SIG-M5 treated with dmso at 0.1 percent for 504 hours (cell line): ENCODE measurements at regions not wholly inside any gene's neighbourhood (a gene's known extent, or its start where the extent isn't known, plus 50 kb on each side); places are given as distances from the start of the nearest gene placed in this dataset.
"Not testable (repeated sequence)": the region's sequence is repeated elsewhere in the genome, so short reads cannot be mapped to it uniquely, and the experiment has no call there.

ENCODE experiments used
- DNase-seq: peaks from one replicate; lab custom pipeline; 2025; ENCODE audit not compliant: unreplicated experiment; lab: John Stamatoyannopoulos, UW

DNA sequence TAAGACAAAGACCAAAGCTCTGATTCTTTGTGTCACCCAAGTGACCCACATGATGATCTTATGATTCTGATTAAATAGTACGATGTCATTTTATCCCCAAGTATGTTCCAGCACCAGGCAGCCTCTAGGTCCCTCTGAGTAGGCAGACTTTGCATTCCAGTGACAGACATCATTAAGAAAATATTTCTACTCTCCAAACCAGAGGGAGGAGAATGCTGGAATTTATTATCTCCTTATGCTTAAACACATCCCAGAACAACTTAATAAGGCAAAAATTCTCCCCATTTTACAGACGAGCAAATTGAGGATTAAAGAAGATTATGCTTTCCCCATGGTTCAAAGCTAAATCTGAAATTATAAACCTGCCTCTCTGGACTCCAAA, 192.8 kb upstream of the CDH11 start:
- no peak for DNase-seq

DNA sequence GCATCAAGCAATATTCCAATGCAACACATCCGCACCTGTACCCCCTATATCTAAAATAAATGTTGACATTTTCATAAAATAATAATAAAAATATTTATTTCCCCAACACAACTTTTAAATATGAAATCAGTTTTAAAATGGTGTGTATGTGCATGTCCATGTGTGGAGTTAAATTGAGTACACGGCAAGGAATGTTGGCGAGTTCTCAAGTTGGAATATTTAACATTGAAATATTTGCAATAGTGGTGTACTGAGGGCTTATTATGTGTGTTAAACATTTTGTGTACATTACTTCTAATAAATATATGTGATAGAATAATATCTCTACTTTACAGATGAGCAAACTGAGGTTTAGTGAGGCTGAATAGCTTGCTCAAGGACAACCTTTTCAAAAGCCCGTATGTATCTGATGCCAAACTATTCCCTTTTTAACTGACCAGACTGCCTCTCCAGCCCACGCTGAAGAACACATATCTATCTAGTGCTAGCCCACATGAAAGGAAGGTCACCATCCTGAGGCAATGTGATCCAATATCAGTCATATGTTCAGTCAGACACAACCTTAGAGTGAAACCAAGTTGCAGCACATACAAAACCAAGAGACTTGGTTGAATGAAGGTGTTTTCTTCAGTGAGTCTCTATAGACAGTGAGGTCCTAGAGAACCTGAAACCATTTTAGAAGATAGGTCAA, 192.2 kb upstream of the CDH11 start:
- no peak for DNase-seq

DNA sequence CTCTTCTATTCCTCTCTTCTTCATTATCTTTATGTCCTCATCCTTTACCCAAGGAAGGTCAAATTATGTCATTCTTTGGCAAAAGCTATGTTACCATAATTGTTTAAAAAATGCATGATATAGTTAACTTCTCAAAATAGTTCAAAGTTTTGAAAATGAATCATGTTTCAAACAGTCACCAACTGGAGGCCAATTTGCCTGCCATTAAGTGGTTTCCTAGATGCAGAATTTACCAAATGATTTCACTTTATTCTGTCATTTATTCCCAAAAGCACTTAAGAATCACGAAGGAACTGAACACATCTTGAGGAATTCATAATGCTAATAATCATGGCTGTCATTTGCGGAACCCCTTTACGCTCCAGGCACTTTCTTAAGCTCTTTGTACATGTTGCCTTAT, 190.9 kb upstream of the CDH11 start:
- no peak for DNase-seq

DNA sequence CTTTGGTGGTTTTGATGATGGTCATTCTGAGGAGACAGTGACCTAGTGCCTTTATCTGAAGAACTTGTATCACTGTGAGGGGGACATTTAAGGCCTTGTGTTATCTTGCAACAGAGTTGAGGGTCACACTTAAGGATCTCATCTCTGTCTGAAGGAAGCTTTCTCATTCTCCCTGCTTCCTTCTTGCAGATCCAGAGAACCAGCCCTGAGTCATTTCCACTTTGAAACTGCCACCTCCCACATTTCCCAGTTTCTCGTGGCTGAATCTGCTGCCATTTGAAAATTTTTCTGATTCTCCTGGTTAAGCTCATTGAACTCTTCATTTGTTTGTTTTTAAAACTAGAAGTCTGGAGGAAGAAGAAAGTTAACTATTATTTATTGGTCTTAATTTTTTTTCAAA, 190.2 kb upstream of the CDH11 start:
- no peak for DNase-seq

DNA sequence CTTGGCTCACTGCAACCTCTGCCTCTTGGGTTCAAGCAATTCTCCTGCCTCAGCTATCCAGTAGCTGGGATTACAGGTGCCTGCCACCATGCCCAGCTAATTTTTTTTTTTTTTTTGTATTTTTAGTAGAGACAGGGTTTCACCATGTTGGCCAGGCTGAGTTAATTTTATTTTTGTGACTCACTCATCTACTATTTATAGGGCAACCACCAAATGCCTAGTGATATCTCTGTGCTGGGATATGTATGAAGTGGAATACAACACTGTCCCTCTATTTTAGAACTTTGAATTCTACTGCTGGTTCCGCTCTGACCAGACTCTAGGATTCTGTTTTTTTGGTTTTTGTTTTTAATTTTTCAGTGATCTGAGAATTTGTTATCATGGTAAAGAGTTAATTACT, 188.6 kb upstream of the CDH11 start:
- DNase-seq = not testable (repeated sequence)

DNA sequence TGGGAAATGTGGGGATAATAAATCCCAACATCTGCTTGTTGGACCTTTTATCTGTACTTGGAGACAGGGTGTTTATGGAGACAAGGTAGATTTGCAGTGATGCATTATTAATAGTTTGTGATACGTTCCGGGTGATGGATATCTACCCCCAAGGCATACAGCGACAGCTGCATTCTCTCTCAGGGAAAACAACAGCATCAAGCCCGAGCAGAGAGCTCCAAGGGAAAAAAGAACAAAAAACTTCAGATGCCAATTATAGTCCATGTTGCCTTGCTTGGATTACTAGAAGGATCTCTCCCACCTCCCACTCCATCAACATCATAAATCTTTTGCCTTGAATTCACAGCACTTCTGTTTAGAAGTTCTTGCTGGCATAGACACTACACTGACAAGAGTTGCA, 187.5 kb upstream of the CDH11 start:
- no peak for DNase-seq

DNA sequence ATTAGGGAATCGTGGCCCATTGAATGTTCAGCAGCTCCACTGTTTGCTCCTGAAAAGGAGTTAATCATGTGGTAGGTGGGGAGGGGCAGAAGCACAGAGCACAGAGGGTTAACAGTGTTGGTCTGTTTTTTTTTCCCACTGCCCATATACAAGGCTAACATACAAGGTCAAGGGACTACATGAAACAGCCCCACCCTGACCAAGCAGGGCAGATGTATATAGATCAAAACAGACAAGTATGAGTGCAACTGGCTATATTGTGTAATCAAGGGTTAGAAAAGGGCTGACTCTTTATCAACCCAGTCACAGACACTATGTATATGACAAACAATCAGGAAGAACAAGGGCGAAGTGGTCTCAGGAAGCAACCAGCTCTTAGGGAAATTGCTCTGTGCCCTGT, 186.6 kb upstream of the CDH11 start:
- DNase-seq = no peak

DNA sequence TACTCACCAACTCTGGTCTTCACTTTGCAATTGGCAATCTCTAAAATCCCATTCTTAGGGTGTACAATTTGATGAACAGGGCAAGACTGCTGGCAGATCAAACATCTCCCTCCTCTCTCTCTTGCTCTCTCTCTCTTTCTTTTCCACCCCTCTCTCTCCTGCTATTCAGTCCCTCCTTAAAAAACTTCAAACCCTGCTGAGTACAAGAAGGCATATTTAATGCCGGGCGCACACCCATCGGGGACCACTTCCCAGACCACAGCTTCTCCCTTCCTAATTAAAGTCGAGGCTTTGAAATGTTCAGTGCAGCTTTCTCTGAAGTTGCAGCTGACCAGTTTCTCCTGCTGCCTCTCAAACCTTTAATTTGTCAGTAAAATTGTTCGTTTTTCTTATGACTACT, 185.4 kb upstream of the CDH11 start:
- no peak for DNase-seq

DNA sequence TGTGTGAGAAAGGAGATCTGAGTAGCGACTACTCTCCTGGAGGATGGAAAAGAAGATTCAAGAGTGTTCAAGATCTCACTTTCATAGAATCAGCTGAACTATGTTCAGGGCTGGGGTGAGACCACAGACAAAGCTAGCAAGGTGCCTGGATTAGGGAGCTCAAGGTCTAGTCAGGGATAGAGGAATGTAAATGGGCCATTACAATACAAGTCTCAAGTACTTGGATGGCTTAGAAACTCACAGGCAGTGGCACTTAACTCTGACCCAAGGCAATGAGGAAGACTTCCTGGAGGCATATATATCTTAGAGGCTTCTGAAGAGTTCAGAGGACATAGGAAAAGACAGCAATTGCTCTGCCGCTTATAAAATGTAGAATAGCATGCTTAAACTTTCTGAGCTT, 184.9 kb upstream of the CDH11 start:
- DNase-seq = no peak

DNA sequence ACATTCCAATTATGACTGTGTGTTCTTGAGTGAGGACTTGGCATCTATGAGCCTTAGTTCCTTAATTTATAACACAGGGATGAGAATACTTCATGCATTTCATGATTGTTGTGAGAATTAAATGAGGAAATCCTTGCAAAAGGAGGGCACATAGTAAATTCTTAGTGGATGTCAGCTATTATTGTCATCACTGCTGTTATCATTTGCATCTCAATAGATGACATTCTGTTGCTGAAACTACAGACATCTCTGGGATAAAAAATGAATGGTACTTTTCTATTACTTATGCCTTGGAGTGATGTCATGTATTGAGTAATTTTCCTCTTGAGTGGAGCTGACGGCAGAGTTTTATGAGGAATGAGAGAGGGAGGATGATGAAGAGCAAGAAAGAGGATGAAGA, 184.4 kb upstream of the CDH11 start:
- no peak for DNase-seq

DNA sequence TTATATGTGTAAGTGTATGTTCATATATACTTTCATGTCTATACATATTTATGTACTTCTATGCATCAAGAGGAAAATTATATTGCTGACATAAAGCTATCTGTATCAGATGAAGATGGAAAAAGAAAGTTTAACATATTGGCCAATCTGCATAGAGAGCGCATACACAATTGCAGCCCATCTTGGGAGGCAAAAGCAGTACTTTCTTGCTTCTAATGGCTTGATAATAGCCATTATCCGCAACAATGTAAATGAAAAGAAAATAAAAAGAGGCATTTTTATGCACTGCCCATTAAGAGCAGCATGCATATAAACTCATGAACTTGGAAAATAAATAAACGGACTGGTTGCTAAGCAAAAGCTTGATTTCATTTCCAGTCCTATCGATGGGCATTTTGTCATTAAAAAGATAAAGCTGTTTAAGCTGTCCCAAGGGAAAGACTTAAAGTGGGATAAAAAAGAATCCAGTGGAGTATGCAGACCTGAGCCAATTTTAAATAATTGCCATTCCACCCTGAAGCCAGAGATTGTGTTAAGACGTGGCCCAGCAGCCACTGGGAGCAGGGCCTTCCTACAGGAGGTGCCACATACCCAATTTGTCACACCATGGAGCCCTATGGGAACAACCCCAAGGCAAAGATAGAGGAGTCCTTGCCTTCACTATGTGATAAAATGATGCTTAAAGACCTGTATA, 183.6 kb upstream of the CDH11 start:
- DNase-seq = no peak

DNA sequence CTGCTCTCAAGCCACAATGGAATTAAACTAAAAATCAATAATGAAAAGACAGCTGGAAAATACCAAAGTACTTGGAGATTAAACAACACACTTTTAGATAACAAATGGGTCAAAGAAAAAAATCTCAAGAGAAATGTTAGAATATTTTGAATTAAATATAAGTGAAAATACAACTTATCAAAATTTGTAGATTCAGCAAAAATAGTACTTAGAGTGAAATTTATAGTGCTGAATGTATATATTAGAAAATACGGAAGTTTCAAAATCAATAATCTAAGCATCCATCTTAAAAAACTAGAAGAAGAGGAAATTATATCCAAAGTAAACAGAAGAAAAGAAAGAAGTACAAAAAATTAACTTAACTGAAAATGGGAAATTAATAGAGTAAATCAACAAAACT, 179.2 kb upstream of the CDH11 start:
- DNase-seq = no peak

DNA sequence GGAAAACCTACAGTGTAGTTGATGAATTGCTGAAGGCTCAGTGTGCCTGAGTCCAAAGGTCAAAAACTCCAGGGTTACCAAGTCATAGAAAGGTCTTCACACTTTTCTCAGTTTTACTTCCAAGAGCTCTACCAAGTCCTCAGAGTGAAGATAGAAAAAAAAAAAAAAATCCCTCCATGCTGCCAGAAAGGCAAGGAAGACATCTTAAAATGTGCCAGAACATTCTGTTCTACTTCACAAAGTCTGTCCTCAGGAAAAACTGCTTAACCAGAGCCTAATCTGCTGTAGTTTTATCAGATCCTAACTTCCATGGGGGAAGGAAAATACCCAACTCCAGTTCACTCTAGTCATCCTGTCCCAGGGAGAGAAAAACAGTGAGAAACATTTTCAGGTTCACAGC, 175.6 kb upstream of the CDH11 start:
- DNase-seq = no peak

DNA sequence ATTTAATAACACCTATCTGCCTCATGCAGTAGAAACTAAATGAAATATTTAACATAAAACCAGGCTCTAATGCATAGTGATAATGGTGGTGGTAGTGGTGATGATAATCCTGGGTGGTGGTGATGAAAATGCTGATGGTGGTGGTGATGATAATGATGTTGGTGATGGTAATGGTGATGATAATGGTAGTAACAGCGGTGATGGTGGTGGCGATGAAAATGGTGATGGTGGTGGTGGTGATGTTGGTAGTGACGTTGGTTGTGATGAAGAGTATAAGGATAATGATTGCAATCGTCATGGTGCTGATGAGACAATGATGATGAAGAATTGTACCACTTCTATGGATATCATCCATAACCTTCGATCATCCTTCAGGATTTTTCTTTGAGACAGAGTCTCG, 173.7 kb upstream of the CDH11 start:
- no peak for DNase-seq

DNA sequence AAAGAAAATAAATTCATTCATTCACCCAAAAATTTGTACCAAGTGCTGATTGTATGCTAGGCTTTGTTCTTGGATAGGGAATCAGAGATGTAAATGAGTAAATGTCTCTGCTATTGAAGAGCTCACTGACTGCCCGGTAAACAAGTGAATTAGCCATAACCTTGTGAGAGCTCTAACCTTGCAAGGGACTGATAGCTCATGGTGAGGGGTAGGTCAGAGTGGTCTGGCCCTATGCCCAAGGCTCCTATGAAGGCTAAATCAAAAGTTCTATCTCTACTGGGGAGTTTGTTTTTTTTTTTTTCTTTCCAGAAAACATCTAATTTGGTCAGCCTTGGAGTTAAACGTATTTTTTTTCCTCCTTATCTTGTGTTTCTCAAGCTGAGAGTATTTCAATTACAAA, 172.8 kb upstream of the CDH11 start:
- no peak for DNase-seq

DNA sequence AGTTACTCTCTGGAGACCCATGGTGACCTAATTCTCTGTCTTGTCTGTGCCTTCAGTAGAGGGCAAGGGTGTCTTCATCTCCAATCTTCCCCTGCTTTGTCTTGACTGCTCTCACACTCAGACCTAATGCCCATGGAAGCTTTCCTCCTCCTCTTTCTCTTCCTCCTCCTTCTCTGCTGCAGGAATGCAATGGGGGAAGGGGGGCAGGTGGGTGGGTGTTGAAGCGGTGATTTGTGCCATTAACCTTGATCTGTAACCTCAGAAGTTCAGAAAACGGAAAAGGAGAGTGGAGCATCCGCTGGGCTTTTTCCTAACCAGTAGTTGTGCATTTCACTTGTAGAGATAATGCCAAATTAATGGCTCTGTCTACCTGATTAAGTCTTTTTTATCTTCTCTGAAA, 172.3 kb upstream of the CDH11 start:
- no peak for DNase-seq

DNA sequence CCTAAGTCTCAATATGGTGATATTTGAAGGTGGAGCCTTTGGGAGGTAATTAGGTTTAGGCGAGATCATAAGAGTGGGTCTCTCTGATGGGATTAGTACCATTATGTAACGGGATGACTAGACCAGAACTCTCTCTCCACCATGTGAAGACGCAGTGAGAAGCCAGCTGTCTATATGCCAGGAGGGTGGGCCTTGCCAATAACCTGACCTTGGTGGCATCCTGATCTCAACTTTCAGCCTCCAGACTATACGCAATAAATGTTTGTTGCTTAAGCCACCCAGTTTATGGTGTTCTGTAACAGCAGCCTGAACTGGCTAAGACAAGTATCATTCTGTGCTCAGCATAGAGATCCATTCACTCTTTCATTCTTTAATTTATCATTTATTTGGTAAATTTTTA, 167.2 kb upstream of the CDH11 start:
- DNase-seq = no peak

DNA sequence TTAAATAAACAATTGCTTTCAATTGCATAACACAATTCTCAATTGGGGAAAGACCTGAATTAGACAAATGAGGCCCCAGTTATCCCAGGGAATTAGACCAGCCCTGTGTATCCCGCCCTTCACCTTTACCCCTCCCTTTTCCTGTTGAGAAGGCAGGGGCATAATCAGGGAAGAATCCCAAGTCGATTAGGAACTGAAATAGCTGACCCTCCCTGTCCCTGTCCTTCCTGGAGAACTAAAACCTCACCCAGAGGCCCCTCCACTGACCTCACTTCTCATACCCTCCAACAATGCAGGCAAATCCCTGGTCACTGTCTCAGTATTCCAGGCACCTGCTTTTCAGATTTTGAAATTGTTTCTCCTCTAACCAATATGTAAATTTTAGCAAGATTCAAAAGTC, 165.4 kb upstream of the CDH11 start:
- no peak for DNase-seq

DNA sequence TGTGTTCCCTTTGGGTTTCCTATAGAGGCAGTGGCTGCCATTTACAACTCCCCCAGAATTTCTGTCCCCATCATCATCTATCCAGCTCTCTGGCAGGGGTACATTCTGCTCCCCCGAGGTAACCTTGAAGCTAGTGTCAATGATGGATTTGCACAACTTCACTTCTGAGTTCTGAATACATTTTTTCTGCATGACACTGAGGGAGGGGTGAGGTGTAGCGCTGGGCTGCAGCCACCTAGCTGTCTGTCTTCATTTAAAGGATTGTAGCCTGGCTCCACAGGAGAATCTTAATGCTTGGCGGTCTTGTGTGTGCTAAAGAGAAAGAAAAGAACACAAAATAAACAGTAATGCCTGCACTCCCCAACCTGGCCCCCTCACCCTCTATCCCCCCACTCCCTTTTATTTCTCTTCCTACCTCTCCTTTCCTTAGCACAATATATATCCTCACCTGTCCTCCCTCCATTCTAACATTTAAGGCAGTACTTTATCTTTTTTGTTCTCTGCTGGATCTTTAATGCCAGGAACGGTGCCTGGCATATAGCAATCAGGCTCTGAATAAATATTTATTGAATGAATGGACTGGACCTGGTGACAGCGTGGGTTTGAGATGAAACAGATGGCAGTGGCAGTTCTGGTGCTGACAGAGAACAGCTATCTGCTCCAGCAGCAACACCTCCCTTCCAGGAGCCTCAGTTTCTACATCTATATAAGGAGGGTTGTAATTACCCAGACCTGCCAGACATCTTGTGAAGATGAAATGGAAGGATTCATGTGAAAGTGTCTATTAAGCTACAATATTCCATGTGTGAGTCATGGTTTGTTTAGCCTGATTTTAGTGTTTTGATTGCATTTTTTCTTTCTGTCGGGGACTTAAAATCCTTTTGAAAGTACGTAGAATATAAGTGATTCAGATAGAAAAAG, 163.5 kb upstream of the CDH11 start:
- DNase-seq = no peak

DNA sequence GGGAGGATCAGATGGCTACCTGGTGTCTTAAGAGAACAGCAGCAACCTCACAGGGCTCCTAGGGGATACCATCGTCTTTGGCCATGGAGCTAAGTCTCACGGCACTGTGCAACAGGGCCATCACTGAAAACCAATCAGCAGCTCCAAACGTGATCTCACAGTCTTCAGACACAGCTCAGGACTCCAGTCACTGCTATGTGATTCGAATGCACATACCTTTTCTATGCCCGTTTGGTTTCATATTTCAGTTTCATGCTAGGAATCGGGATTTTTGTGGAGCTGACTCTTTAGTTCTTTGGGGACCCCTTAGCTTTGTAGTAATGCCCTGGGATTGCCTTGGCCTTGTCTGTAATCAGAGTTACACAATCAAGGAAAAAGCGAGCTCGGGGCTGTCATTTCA, 162.8 kb upstream of the CDH11 start:
- DNase-seq = no peak

DNA sequence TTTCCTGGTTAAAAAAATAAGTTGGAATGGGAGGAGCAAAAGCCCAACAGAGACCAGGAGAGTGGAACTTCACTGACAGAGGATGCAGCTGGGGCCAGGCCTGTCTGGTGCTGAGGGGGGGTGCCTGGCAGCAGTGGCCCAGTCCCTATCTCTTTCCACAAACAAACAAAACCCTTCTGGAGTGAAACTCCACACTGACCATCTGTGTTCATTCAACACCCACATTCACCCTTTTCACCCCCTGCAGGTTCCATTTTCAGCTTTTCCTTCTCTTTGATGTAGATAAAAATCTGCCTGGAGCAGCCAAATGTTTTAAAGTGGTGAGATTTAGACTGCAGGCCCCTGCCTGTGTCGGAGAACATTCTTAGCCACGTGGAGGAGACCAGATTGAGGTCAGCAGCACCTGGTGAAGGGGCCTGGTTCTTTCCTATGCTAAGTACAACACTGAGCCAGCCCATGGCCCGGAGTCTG, 161.4 kb upstream of the CDH11 start:
- DNase-seq = no peak

DNA sequence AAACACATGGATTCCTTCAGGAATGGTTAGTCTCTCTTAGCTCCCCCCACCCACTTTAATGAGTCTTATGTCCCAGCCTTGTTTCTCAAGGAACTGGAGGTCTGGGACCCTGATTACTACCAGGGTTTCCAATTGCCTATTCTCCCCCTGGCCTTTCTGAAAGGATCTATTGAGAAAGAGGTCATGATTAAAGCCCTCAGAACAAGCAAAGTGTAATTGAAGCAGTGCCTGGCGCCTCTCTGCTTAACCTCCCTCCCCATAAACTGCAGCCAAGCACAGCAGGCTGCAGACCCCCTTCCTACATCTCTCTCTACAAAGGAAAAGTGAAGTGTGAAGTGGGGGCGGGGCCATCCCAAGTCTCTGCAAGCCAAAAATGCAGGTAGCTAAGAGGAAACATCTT, 159.7 kb upstream of the CDH11 start:
- no peak for DNase-seq
